GM18867 (cell line): ENCODE measurements at regions not wholly inside any gene's neighbourhood (a gene's known extent, or its start where the extent isn't known, plus 50 kb on each side); places are given as distances from the start of the nearest gene placed in this dataset.

Experiments used
- ATAC-seq: cut with Tn5 transposase; IDR thresholded peaks from one replicate; pipeline ENCODE4 v1.9.1; 2021; ENCODE audit warnings: mild to moderate bottlenecking, moderate library complexity; ENCODE audit not compliant: unreplicated experiment

- ATAC-seq = no peak
Measured at GRCh38 chr22:34303656-34304055, 383.4 kb upstream of the LARGE1 start.

DNA sequence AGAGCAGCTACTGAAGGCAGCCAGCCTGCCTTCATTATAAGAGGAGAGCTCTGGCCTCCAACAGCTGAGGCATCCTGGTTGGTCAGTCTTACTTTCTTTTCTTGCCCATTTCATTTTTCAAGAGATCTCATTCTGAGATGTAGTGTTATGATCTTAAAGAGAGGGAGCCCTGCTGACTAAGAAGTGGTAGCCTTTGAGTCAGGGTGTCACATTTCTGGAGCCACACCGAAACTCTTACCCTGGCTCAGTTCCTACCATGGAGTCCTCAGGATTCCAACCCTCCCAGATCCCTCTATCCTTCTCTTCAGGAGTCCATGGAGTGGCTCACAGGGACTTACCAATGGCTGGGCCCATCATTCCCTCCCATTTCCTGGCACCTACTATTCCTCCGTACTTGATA, 386.1 kb upstream of the LARGE1 start:
- ATAC-seq = no peak

DNA sequence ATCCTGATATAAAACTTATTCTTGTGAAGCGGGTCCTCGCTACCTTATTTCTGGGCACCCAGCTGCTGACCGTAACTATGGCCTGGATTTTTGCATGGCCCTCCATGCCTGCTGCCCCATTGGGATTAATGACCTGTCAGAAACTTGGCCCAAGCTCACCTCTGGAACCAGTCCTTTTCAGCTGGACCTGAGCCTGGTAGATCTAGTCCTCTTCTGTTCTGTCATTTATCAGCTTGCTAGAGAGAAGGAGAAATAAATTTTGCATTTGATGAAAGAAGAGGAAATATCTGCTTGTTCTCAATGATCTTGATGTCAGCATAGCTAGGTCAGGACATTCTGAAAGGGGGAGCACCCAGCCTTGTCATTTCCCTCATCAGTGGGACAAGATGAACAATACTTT, 387.8 kb upstream of the LARGE1 start:
- ATAC-seq = no peak

GRCh38 chr22:34319346-34319745, 399.1 kb upstream of the LARGE1 start:
- no peak for ATAC-seq

DNA sequence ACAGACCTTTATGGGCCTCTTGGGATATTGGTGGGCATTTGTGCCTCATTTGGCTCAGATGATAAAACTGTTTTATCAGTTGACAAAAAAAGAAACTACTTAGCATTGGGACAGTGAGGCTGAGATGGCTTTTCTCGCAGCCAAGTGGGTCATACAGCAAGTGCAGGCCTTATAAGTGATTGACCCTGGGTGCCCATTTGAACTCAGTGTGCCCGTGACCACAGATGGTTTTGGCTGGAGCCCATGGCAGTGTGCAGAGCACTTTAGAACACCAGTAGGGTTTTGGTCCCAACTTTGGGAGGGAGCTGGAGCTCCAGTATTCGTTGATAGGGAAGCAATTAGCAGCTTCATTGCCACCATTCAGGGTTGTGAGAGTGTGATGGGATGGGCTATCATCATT, 404.5 kb upstream of the LARGE1 start:
- ATAC-seq = no peak

- no peak for ATAC-seq
Measured at GRCh38 chr22:34326901-34327300, 406.6 kb upstream of the LARGE1 start.

DNA sequence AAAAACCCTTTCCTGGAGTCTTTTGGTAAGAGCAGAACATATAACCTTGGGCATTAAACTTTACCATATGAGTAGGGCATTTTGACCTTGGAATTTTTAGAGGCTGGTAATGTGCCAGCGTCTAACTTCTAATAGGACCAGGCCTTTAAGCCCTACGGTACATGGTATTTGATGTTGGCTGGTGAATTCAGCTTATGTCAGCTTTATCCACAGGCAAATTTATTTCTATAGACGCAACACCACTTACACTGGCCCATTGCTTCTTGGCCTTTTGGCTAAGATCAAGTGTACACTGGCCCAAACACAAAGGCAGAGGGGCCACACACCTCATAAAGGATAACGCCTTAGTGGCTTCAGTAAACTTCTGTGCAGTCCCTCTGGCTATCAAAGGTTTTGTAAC, 410.2 kb upstream of the LARGE1 start:
- ATAC-seq = no peak

- no peak for ATAC-seq
Measured at GRCh38 chr22:34333285-34333684, 413.0 kb upstream of the LARGE1 start.

GRCh38 chr22:34334893-34335292, 414.6 kb upstream of the LARGE1 start:
- no peak for ATAC-seq

GRCh38 chr22:34344702-34345101, 424.4 kb upstream of the LARGE1 start:
- no peak for ATAC-seq

- ATAC-seq = no peak
Measured at GRCh38 chr22:34354071-34354817, 434.0 kb upstream of the LARGE1 start.

GRCh38 chr22:34356481-34356880, 436.2 kb upstream of the LARGE1 start:
- no peak for ATAC-seq

- ATAC-seq = no peak
Measured at GRCh38 chr22:34370711-34371110, 450.4 kb upstream of the LARGE1 start.

DNA sequence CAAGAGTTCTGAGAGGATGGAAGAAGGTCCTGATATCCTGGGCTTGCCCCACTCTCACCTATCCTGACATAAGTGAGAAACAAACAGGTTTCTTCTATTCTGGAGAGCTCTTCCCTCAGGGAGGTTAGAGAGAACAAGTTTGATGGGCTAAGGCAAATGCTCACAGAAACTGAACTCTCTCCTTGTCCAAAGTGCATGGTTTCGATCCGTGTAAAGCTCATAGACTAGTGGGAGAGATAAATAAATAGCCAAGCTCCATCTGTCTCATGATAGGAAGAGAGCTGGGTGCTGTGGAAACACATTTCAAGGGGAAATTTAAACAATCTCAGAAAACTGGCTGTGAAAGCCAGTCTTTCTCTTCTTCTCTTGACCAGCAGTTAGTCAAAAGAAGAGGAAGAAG, 459.5 kb upstream of the LARGE1 start:
- ATAC-seq = no peak

DNA sequence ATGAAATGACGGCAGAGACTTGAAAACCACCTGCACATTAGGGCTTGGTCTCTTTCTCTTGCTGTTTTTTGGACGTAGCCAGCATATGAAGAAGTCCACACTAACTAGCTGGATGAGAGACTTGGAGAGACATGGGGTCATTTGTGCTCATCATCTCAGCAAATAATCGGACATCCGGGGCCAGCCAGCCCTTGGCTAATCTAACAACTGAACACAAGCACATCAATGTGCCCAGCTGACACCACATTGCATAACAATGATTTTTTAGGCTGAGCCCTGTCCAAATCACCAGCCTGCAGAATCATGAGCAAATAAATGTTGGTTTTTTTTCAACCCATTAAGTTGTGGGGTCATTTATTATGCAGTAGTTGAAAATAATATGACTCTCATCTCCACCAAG, 460.3 kb upstream of the LARGE1 start:
- ATAC-seq = no peak

DNA sequence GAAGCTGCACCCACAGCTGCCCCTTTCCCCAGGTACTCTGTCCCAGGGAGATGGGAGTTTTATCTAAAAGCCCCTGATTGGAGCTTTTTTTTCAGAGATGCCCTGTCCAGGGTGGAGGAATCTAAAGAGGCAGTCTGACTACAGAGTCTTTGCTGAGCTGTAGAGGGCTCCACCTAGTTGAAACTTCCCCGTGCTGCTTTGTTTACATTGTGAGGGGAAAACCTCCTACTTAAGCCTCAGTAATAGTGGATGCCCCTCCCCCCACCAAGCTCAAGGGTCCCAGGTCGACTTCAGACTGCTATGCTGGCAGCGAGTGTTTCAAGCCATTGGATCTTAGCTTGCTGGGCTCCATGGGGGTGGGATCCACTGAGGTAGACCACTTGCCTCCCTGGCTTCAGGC, 470.1 kb upstream of the LARGE1 start:
- no peak for ATAC-seq

GRCh38 chr22:34395370-34395769, 475.1 kb upstream of the LARGE1 start:
- ATAC-seq = no peak

DNA sequence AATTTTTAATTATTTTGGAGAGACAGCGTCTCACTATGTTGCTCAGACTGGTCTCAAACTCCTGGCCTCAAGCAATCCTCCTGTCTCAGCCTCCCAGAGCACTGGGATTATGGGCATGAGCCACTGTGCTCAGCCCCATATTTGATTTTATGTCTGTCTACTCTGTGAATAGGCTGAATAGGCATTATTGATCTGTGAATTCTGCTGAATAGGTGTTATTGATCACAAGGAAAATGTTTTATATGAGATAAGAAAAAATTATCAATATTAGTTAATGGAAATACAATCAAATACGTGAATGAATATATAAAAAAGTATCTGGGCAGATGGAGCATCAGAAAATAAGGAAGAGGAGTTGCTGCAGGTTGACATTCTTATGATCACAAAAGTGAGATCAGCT, 483.4 kb upstream of the LARGE1 start:
- ATAC-seq = no peak

DNA sequence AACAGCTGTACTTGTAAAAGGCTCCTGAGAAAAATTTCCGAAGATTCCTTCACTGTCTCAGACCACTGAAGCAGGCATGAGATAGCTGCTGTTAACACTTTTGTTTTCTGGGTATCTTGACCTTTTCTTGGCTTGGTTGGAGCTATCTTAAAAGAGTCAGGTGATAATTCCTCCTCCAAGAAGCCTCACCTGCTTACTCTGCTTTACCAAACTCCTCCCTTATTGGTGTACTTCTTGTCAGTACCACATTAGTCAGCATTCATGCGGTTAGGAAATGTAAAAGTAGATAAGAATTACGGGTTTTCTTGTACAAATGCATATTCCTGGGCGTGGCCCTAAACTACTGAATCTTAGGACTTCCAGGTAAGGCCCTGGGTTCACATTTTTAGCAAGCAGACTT, 489.8 kb upstream of the LARGE1 start:
- ATAC-seq = no peak

- no peak for ATAC-seq
Measured at GRCh38 chr22:34414467-34415440, 494.5 kb upstream of the LARGE1 start.

DNA sequence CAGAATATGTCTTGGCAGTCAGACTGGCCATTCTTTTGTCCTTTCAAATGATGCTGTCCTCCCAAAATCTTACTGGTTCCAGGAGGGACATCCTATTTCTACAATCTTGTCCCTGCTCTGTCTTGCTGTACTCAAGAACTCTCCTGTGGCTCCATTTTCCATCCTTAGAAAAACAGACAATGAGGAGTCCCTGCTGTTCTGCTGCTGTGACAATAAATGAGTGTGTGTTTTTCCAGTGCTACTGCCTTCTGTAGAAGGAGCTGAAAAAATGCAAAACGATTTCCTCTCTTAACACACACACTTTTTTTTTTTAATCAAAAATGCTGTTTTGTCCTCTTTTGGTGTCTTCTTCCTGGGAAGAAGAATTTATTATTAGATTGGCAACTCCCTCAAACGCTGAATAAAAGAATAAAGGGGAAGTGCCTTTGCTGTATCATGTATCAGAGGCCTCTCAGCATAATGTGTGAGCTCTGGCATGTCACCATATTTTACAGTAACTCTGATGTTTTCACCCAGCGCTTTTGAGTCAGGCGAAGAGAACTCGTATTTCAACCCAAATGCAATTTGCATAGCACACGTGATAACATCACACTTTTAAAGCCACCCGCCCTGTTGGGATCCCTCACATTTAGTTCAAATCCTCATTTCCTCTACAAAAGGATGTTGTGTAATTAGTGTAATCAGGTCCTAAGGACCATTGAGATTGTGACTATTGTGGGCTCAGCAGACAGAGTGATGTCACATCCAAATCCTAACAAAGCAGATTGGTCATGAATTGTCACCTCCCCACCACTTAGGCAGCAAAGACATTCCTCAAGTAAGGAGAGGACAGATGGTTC, 496.0 kb upstream of the LARGE1 start:
- ATAC-seq = no peak
